ENCODE measurements at regions not wholly inside any gene's neighbourhood (a gene's known extent, or its start where the extent isn't known, plus 50 kb on each side); places are given as distances from the start of the nearest gene placed in this dataset.
"Not testable (repeated sequence)": the region's sequence is repeated elsewhere in the genome, so short reads cannot be mapped to it uniquely, and the experiment has no call there.

GRCh38 chr17:13176436-13176835 is 158.6 kb upstream of the ELAC2 start:
- DNase-seq (ENCODE audit: low read depth): no peak
- H3K4me3 ChIP-seq (ENCODE audit: low read depth, low read length): no peak overlapping the region

GRCh38 chr17:13171790-13172189 is 154.0 kb upstream of the ELAC2 start:
- H3K4me3 ChIP-seq (ENCODE audit: low read depth, low read length): no peak overlapping the region
- DNase-seq (ENCODE audit: low read depth): no peak

GRCh38 chr17:13162361-13162760 is 144.5 kb upstream of the ELAC2 start:
- no peak for DNase-seq (ENCODE audit: low read depth)
- H3K4me3 ChIP-seq (ENCODE audit: low read depth, low read length): no peak overlapping the region

GRCh38 chr17:13160790-13161189 is 143.0 kb upstream of the ELAC2 start:
- no peak overlapping the region for H3K4me3 ChIP-seq (ENCODE audit: low read depth, low read length)
- DNase-seq (ENCODE audit: low read depth): no peak

GRCh38 chr17:13160296-13160695 is 142.5 kb upstream of the ELAC2 start:
- no peak overlapping the region for H3K4me3 ChIP-seq (ENCODE audit: low read depth, low read length)
- DNase-seq (ENCODE audit: low read depth): no peak

GRCh38 chr17:13158494-13159240 is 140.8 kb upstream of the ELAC2 start:
- H3K4me3 ChIP-seq (ENCODE audit: low read depth, low read length): no peak overlapping the region
- DNase-seq (ENCODE audit: low read depth): no peak

- DNase-seq (ENCODE audit: low read depth): no peak
- no peak overlapping the region for H3K4me3 ChIP-seq (ENCODE audit: low read depth, low read length)
Measured at GRCh38 chr17:13157656-13158055, 139.8 kb upstream of the ELAC2 start.

- DNase-seq (ENCODE audit: low read depth): no peak
Measured at GRCh38 chr17:13154930-13155329, 137.1 kb upstream of the ELAC2 start.

GRCh38 chr17:13154398-13154797 is 136.6 kb upstream of the ELAC2 start:
- DNase-seq (ENCODE audit: low read depth): no peak
- no peak overlapping the region for H3K4me3 ChIP-seq (ENCODE audit: low read depth, low read length)

More at GRCh38 chr17:13154930-13155329, 137.1 kb upstream of the ELAC2 start:
- H3K4me3 ChIP-seq (ENCODE audit: low read depth, low read length): no peak overlapping the region

GRCh38 chr17:13153036-13153435 is 135.2 kb upstream of the ELAC2 start:
- no peak overlapping the region for H3K4me3 ChIP-seq (ENCODE audit: low read depth, low read length)
- DNase-seq (ENCODE audit: low read depth): no peak

GRCh38 chr17:13152501-13152900 is 134.7 kb upstream of the ELAC2 start:
- H3K4me3 ChIP-seq (ENCODE audit: low read depth, low read length): no peak overlapping the region
- no peak for DNase-seq (ENCODE audit: low read depth)

GRCh38 chr17:13150738-13151137 is 132.9 kb upstream of the ELAC2 start:
- H3K4me3 ChIP-seq (ENCODE audit: low read depth, low read length); DNase-seq (ENCODE audit: low read depth): not testable (repeated sequence)

- no peak overlapping the region for H3K4me3 ChIP-seq (ENCODE audit: low read depth, low read length)
- DNase-seq (ENCODE audit: low read depth): no peak
Measured at GRCh38 chr17:13143001-13143400, 125.2 kb upstream of the ELAC2 start.

- no peak for DNase-seq (ENCODE audit: low read depth)
- no peak overlapping the region for H3K4me3 ChIP-seq (ENCODE audit: low read depth, low read length)
Measured at GRCh38 chr17:13140750-13141149, 122.9 kb upstream of the ELAC2 start.

- no peak overlapping the region for H3K4me3 ChIP-seq (ENCODE audit: low read depth, low read length)
- no peak for DNase-seq (ENCODE audit: low read depth)
Measured at GRCh38 chr17:13135506-13135905, 117.7 kb upstream of the ELAC2 start.

- no peak for DNase-seq (ENCODE audit: low read depth)
- H3K4me3 ChIP-seq (ENCODE audit: low read depth, low read length): no peak overlapping the region
Measured at GRCh38 chr17:13134076-13134475, 116.2 kb upstream of the ELAC2 start.

- DNase-seq (ENCODE audit: low read depth): no peak
Measured at GRCh38 chr17:13131225-13131624, 113.4 kb upstream of the ELAC2 start.

GRCh38 chr17:13129356-13129755 is 111.5 kb upstream of the ELAC2 start:
- H3K4me3 ChIP-seq (ENCODE audit: low read depth, low read length): no peak overlapping the region
- no peak for DNase-seq (ENCODE audit: low read depth)

More at GRCh38 chr17:13131225-13131624, 113.4 kb upstream of the ELAC2 start:
- no peak overlapping the region for H3K4me3 ChIP-seq (ENCODE audit: low read depth, low read length)

- H3K4me3 ChIP-seq (ENCODE audit: low read depth, low read length): no peak overlapping the region
- no peak for DNase-seq (ENCODE audit: low read depth)
Measured at GRCh38 chr17:13128676-13129075, 110.8 kb upstream of the ELAC2 start.

GRCh38 chr17:13127921-13128602 is 110.2 kb upstream of the ELAC2 start:
- H3K4me3 ChIP-seq (ENCODE audit: low read depth, low read length): no peak overlapping the region
- no peak for DNase-seq (ENCODE audit: low read depth)

GRCh38 chr17:13120864-13121263 is 103.0 kb upstream of the ELAC2 start:
- no peak for DNase-seq (ENCODE audit: low read depth)

More at GRCh38 chr17:13120864-13121263, 103.0 kb upstream of the ELAC2 start:
- no peak overlapping the region for H3K4me3 ChIP-seq (ENCODE audit: low read depth, low read length)

Measured in skeletal muscle cell (primary cell).